Ovary (tissue), 3 donors: ENCODE measurements at regions not wholly inside any gene's neighbourhood (a gene's known extent, or its start where the extent isn't known, plus 50 kb on each side); places are given as distances from the start of the nearest gene placed in this dataset.
"Not testable (repeated sequence)": the region's sequence is repeated elsewhere in the genome, so short reads cannot be mapped to it uniquely, and the experiment has no call there.

Experiments used
- EP300 ChIP-seq: sonication (generic); formaldehyde crosslinking; IDR thresholded peaks from one replicate; pipeline ENCODE4 v1.6.1; 2017; ENCODE audit warnings: antibody characterized with exemption
- TF ChIP-seq, protein P1 (sequence below), 3 donors: fragments of 450-650 bp in 2 of 3; fragments of 200-600 bp in 1 of 3; IDR thresholded peaks; one replicate each; pipeline versions ENCODE4 v1.5.1 to v1.8.0; 2016 to 2022; ENCODE audit warnings: antibody characterized with exemption in 3 of 3, mild to moderate bottlenecking in 1 of 3
- donor health status: DM: no; HTN: no; CAD: no.

DNA sequence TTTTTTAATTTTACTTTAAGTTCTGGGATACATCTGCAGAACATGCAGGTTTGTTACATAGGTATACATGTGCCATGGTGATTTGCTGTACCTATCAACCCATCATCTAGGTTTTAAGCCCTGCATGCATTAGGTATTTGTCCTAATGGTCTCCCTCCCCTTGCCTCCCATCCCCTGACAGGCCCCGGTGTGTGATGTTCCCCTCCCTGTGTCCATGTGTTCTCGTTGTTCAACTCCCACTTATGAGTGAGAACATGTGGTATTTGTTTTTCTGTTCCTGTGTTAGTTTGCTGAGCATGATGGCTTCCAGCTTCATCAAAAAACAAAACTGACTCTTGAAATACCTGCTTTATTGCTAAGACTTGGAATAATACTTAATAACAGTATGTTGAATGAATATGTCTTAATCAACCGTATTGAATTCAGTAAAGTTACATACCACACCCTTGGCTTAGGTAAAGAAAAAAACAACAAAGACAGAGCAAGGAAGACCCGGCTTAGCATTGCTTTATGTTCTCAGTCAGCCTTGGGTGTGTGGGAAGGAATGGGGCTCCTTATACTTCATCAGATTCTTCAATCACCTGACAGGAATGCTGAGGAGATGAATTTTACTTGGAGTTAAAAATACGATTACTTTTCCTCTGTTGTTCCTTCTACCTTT lies 141.3 kb downstream of the TMEM200A start:
- TF ChIP-seq, protein P1, sequence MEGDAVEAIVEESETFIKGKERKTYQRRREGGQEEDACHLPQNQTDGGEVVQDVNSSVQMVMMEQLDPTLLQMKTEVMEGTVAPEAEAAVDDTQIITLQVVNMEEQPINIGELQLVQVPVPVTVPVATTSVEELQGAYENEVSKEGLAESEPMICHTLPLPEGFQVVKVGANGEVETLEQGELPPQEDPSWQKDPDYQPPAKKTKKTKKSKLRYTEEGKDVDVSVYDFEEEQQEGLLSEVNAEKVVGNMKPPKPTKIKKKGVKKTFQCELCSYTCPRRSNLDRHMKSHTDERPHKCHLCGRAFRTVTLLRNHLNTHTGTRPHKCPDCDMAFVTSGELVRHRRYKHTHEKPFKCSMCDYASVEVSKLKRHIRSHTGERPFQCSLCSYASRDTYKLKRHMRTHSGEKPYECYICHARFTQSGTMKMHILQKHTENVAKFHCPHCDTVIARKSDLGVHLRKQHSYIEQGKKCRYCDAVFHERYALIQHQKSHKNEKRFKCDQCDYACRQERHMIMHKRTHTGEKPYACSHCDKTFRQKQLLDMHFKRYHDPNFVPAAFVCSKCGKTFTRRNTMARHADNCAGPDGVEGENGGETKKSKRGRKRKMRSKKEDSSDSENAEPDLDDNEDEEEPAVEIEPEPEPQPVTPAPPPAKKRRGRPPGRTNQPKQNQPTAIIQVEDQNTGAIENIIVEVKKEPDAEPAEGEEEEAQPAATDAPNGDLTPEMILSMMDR (IDR thresholded peaks at IDR 0.05), result not testable (repeated sequence)
- TF ChIP-seq EP300, result not testable (repeated sequence)
